IPS-20b (cell line): ENCODE measurements at regions not wholly inside any gene's neighbourhood (a gene's known extent, or its start where the extent isn't known, plus 50 kb on each side); places are given as distances from the start of the nearest gene placed in this dataset.

Experiments used
- H3K27ac ChIP-seq: one replicate; pipeline ENCODE4 v1.5.1; 2013; ENCODE audit warnings: low read length
- H3K27me3 ChIP-seq: 2 replicates; pipeline ENCODE4 v1.6.1; 2013; ENCODE audit warnings: mild to moderate bottlenecking, low read length, inconsistent platforms; ENCODE audit not compliant: insufficient read depth
- H3K36me3 ChIP-seq: 2 replicates; pipeline ENCODE4 v1.6.1; 2013; ENCODE audit warnings: low read depth, mild to moderate bottlenecking, inconsistent platforms, low read length, moderate library complexity; ENCODE audit not compliant: insufficient read depth
- H3K4me1 ChIP-seq: 2 replicates; pipeline ENCODE4 v1.6.1; 2013; ENCODE audit warnings: mild to moderate bottlenecking, control low read depth, inconsistent platforms, low read length, moderate library complexity; ENCODE audit not compliant: insufficient read depth
- H3K4me3 ChIP-seq: 2 replicates; pipeline ENCODE4 v1.5.1; 2013; ENCODE audit warnings: mild to moderate bottlenecking, low read length, inconsistent platforms
- H3K9ac ChIP-seq: 2 replicates; pipeline ENCODE4 v1.6.1; 2013; ENCODE audit warnings: low read depth, mild to moderate bottlenecking, inconsistent platforms, low read length, moderate library complexity
- H3K9me3 ChIP-seq: 2 replicates; pipeline ENCODE4 v1.6.1; 2013; ENCODE audit warnings: mild to moderate bottlenecking, low read depth, low read length, inconsistent platforms; ENCODE audit not compliant: insufficient read depth

- Histone ChIP-seq H3K9ac (no peak overlapping the region), H3K4me3 (no peak overlapping the region), H3K27ac (no peak overlapping the region), H3K9me3 (no peaks in the 10 kb centered on the region), H3K4me1 (no peaks in the 10 kb centered on the region; the same call in 1 of the 2 replicates), H3K36me3 (no peaks in the 10 kb centered on the region), H3K27me3 (no peaks in the 10 kb centered on the region)
These were observed 211.6 kb upstream of the TNP1 start for GRCh38 chr2:217071416-217071815.

DNA sequence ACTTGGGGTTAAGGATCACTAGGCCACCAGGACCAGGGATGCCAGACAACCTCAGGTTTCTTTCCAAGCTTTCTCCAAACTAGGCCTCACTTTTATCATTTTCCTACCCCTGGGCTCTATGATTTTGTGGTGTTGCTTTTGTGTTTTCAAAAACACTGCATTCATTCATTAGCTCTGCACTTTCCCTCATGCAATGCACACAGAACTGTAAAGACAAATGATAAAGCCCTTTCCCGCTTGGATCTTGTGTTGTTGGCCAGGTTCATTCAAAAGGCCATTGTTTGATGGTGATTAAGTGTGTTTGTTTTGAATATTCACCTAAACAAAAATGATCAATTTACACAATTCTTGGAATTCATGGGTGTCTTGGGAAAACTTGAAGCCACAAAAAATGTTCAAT lies 210.7 kb upstream of the TNP1 start:
- Histone ChIP-seq H3K27me3 (no peaks in the 10 kb centered on the region), H3K9me3 (no peaks in the 10 kb centered on the region), H3K27ac (no peak overlapping the region), H3K36me3 (no peaks in the 10 kb centered on the region), H3K9ac (no peak overlapping the region), H3K4me1 (no peaks in the 10 kb centered on the region; the same call in 1 of the 2 replicates), H3K4me3 (no peak overlapping the region)

DNA sequence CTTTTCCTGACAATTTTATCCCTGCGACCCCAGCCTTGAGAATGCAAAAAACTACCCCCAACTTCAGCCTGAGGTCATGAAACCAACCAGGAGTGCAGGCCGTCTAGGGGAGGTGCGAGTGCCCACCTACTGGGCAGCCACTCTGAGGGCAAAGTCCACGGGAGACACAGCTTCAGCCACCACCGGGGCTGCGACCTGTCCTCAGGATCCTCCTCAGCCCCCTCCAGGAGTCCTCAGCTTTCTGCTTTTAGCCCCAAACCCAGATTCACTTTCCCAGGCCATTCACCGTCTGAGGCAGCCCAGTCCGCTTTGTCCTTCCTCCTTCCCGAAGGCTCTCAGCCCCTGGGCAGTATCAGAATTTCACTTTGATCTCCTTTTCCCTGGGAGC lies 210.2 kb upstream of the TNP1 start:
- Histone ChIP-seq H3K4me1 (no peaks in the 10 kb centered on the region; the same call in 1 of the 2 replicates), H3K9ac (no peak overlapping the region), H3K27me3 (no peaks in the 10 kb centered on the region), H3K4me3 (no peak overlapping the region), H3K36me3 (no peaks in the 10 kb centered on the region), H3K27ac (no peak overlapping the region), H3K9me3 (no peaks in the 10 kb centered on the region)

DNA sequence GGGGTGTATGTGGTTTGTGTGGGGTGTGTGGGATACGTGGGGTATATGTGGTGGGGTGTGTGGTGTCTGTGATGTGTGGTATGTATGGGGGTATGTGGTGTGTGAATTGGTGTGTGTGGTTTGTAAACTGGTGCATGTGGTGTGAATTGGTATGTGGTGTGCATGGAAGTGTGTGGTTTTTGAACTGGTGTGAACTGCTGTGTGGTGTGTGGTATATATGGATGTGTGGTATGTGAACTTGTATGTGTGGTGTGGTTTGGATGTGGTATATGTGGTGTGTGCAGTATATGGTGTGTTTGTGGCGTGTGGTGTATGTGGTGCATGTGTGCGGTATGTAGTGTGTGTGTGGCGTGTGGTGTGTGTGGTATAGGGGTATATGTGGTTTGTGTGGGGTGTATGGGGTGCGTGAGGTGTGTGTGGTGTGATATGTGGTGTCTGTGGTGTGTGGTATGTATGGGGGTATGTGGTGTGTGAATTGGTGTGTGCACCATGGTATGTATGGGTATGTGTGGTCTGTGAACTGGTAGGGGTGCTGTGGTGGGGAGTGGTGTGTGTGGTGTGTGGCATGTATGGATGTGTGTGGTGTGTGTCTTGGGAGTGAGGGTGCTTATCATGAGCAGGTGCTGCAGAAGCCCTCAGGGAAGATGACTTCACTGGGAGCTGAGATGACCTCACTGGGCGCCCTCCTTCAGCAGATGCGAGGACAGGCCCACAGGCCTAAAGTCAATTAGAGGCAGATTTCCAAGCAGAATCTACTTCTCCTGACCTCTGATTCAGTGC lies 209.6 kb upstream of the TNP1 start:
- Histone ChIP-seq H3K36me3 (no peaks in the 10 kb centered on the region), H3K4me3 (no peak overlapping the region), H3K9ac (no peak overlapping the region)

DNA sequence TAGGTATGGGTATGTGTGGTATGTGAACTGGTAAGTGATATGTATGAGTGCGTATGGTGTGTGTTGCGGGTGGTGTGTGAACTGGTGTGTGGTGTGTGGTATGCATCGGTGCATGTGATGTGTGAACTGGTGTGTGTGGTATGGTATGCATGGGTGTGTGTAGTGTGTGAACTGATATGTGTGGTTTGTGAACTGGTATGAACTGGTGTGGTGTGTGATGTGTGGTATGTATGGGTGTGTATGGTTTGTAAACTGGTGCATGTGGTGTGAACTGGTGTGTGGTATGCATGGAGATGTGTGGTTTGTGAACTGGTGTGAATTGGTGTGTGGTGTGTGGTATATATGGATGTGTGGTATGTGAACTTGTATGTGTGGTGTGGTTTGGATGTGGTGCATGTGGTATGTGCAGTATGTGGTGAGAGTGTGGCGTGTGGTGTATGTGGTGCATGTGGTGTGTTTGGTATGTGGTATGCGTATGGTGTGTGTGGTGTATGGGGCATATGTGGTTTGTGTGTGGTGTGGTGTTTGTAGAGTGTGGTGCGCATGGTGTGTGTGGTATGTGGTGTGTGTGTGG lies 208.9 kb upstream of the TNP1 start:
- Histone ChIP-seq H3K4me1 (peaks cover 5% of the 10 kb centered on the region; the same call in 1 of the 2 replicates), H3K36me3 (no peaks in the 10 kb centered on the region), H3K4me3 (no peak overlapping the region), H3K9ac (no peak overlapping the region), H3K9me3 (no peaks in the 10 kb centered on the region), H3K27me3 (no peaks in the 10 kb centered on the region; the same call in 1 of the 2 replicates), H3K27ac (no peak overlapping the region)

More for the DNA sequence above, 209.6 kb upstream of the TNP1 start:
- no peaks in the 10 kb centered on the region for H3K9me3 ChIP-seq
- no peaks in the 10 kb centered on the region for H3K27me3 ChIP-seq
- no peaks in the 10 kb centered on the region; the same call in 1 of the 2 replicates for H3K4me1 ChIP-seq
- no peak overlapping the region for H3K27ac ChIP-seq

GRCh38 chr2:217067787-217068186 lies 207.9 kb upstream of the TNP1 start:
- Histone ChIP-seq H3K9me3 (no peaks in the 10 kb centered on the region), H3K9ac (no peak overlapping the region), H3K27me3 (no peaks in the 10 kb centered on the region; the same call in 1 of the 2 replicates), H3K4me3 (no peak overlapping the region), H3K36me3 (no peaks in the 10 kb centered on the region), H3K4me1 (peaks cover 8% of the 10 kb centered on the region; the same call in 1 of the 2 replicates), H3K27ac (no peak overlapping the region)

- Histone ChIP-seq H3K4me1 (peaks cover 8% of the 10 kb centered on the region; the same call in 1 of the 2 replicates), H3K27me3 (no peaks in the 10 kb centered on the region; the same call in 1 of the 2 replicates), H3K27ac (no peak overlapping the region), H3K9me3 (no peaks in the 10 kb centered on the region), H3K9ac (no peak overlapping the region), H3K4me3 (no peak overlapping the region), H3K36me3 (no peaks in the 10 kb centered on the region)
These were observed 206.8 kb upstream of the TNP1 start for GRCh38 chr2:217066510-217067270.

- no peak overlapping the region for H3K9ac ChIP-seq
- no peaks in the 10 kb centered on the region for H3K36me3 ChIP-seq
- no peak overlapping the region for H3K27ac ChIP-seq
- H3K27me3 ChIP-seq: no peaks in the 10 kb centered on the region; the same call in 1 of the 2 replicates
- no peaks in the 10 kb centered on the region for H3K9me3 ChIP-seq
- H3K4me1 ChIP-seq: peaks cover 8% of the 10 kb centered on the region; the same call in 1 of the 2 replicates
- H3K4me3 ChIP-seq: no peak overlapping the region
These were observed 206.0 kb upstream of the TNP1 start for GRCh38 chr2:217065695-217066405.

DNA sequence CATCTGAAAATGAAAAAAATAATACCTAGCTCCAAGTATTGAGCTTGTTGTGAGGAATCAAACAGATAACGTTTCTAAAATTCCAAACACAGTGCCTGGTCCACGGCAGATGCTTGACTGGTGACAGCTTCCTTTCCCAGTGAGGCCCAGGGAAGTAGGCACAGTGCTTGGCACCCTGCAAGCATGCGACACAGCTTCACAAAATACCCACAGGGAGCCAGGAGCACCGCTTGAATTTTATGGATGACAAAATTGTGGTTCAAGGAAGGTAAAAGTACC lies 205.1 kb upstream of the TNP1 start:
- H3K27ac ChIP-seq: no peak overlapping the region
- H3K9ac ChIP-seq: no peak overlapping the region
- no peaks in the 10 kb centered on the region; the same call in 1 of the 2 replicates for H3K27me3 ChIP-seq
- H3K4me1 ChIP-seq: peaks cover 8% of the 10 kb centered on the region; the same call in 1 of the 2 replicates
- no peaks in the 10 kb centered on the region for H3K9me3 ChIP-seq
- H3K36me3 ChIP-seq: no peaks in the 10 kb centered on the region
- no peak overlapping the region for H3K4me3 ChIP-seq

DNA sequence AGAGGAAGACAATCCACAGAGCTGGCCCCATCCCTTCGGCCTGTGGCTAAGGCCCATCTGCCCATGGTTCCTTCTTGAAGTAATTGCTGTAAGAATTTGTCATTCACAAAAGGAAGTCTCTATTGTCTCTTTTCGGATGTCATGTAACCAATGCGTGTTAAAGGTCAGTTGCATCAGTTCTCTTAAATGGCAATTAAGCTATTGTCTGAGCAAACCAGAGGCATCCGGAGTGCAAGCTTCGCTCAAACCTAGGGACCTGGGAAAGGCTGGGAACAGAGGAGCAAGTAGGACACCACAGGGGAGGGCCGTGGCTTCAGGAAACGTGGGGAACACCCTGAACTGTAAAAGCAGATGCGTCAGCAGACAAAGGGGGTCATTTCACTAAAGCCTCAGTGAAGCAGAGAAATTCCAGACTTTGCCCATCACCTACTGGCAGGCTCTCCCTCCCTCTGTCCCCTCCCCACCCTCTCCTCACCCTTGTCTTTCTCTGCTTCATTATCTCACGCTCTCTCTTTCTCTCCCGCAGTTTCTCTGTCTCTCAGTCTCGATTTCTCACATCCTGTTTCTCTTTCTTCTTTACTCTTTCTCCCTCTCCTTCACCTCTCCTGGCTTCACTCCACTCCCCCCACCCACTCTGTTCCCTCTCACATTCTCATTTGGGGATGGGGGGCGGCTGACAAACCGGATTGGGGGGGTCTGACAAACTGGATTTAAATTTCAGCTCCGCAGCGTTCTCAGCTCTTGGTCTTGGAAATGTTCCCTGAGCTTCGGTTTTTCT lies 204.6 kb upstream of the TNP1 start:
- Histone ChIP-seq H3K27ac (no peak overlapping the region), H3K9ac (no peak overlapping the region), H3K9me3 (no peaks in the 10 kb centered on the region), H3K4me1 (peaks cover 8% of the 10 kb centered on the region; the same call in 1 of the 2 replicates), H3K36me3 (no peaks in the 10 kb centered on the region), H3K4me3 (no peak overlapping the region), H3K27me3 (no peaks in the 10 kb centered on the region; the same call in 1 of the 2 replicates)
